ENCODE measurements at regions not wholly inside any gene's neighbourhood (a gene's known extent, or its start where the extent isn't known, plus 50 kb on each side); places are given as distances from the start of the nearest gene placed in this dataset.

DNA sequence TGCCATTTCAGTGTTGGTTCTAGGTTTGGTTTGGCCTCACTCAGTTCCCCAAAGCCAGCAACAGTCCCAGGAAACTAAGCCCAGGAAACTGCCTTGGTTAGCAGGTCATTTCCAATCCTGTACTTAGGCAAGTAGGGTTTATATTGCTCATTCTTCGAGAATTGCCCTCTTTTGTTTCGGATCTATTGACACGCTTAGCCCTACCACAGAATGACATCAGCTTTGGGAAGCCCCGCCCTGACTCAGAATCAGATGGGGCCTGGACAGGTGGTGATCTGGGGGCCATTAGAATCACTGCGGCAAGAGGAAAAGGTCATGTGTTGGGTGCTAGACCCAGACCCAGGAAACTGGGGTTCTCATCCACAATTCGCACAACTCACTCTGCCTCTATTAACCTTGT lies 578.2 kb downstream of the QKI start:
- no peak for TF ChIP-seq POLR2A (IDR thresholded peaks at IDR 0.05)
- no peak for TF ChIP-seq CTCF (IDR thresholded peaks at IDR 0.05)
- no peak for TF ChIP-seq POLR2AphosphoS5 (IDR thresholded peaks at IDR 0.05; ENCODE audit: insufficient read depth in 1 of 2, low read depth in 1 of 2)
